Fibroblast of pulmonary artery (primary cell): ENCODE measurements at regions not wholly inside any gene's neighbourhood (a gene's known extent, or its start where the extent isn't known, plus 50 kb on each side); places are given as distances from the start of the nearest gene placed in this dataset.

ENCODE experiments used
- DNase-seq: peaks from one replicate; pipeline ENCODE4 v3.0.0-alpha.2; 2010; ENCODE audit warnings: low read depth
- H3K4me3 ChIP-seq: replicated peaks from 2 replicates; pipeline ENCODE4 v1.5.1; 2011; ENCODE audit warnings: low read depth, mild to moderate bottlenecking, control low read depth, low read length, moderate library complexity
- CTCF ChIP-seq: IDR thresholded peaks from 2 replicates; pipeline ENCODE4 v1.5.1; 2011; ENCODE audit warnings: mild to moderate bottlenecking, control low read depth, low read length, inconsistent platforms; ENCODE audit errors: missing control alignments

- DNase-seq: no peak
- no peak for TF ChIP-seq CTCF
- no peak overlapping the region for H3K4me3 ChIP-seq
Observed at GRCh38 chr3:111480091-111480490, 61.9 kb upstream of the CD96 start.

GRCh38 chr3:111481551-111481950 is 60.4 kb upstream of the CD96 start:
- no peak overlapping the region for H3K4me3 ChIP-seq
- DNase-seq: no peak
- no peak for TF ChIP-seq CTCF

GRCh38 chr3:111482574-111482973 is 59.4 kb upstream of the CD96 start:
- DNase-seq: no peak
- no peak for TF ChIP-seq CTCF
- H3K4me3 ChIP-seq: no peak overlapping the region

GRCh38 chr3:111485086-111485485 is 56.9 kb upstream of the CD96 start:
- H3K4me3 ChIP-seq: no peak overlapping the region
- TF ChIP-seq CTCF: no peak
- DNase-seq: peak; percentile 3
